ENCODE measurements at regions not wholly inside any gene's neighbourhood (a gene's known extent, or its start where the extent isn't known, plus 50 kb on each side); places are given as distances from the start of the nearest gene placed in this dataset.

GRCh38 chr7:153301936-153302335 lies 542.4 kb downstream of the ACTR3B start:
- TF ChIP-seq CTCF (conservative IDR thresholded peaks at IDR 0.05; ENCODE audit: low read length), result no peak
- no peak for TF ChIP-seq EZH2phosphoT487 (IDR thresholded peaks at IDR 0.05; ENCODE audit: borderline replicate concordance, low read depth, low read length)
